GM12801 (cell line): ENCODE measurements at regions not wholly inside any gene's neighbourhood (a gene's known extent, or its start where the extent isn't known, plus 50 kb on each side); places are given as distances from the start of the nearest gene placed in this dataset.

Experiments used
- TF ChIP-seq, protein P1 (sequence below): IDR thresholded peaks from one replicate; pipeline ENCODE4 v1.5.1; 2011; ENCODE audit warnings: control low read depth; ENCODE audit not compliant: insufficient read length; ENCODE audit errors: extremely low read depth

DNA sequence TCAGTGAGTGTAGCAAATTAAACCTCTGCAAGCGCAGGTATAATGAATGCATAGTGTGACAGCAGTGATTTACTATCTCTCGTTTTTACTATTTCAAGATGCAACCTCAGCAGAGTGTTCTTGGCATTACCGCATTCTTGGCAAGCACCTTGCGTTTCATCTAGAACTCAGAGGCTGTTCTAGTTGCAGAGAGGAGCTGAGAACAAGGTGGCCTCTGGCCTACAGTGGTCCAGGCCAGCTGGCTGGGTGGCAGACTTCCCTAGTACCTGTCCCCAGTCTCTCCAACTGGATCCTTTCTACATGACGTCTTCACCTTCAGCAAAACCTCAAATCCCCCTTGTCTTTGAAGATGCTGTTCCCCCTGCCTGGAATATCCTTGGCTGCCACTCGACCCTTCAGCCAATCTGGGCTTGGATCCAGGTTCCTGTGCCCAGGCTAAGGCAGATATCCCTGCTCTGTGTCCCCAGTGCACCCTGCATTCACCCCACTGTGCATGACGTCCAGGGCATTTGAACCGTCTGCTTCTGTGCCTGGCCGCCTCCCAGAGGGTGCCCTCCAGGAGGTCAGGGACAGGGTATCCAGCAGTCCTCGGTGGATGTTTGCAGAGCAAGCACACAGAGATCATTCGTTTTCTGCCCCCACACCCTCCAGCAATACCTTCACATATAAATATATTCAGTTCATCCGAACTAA is 120.4 kb upstream of the CPEB4 start:
- TF ChIP-seq, protein P1, sequence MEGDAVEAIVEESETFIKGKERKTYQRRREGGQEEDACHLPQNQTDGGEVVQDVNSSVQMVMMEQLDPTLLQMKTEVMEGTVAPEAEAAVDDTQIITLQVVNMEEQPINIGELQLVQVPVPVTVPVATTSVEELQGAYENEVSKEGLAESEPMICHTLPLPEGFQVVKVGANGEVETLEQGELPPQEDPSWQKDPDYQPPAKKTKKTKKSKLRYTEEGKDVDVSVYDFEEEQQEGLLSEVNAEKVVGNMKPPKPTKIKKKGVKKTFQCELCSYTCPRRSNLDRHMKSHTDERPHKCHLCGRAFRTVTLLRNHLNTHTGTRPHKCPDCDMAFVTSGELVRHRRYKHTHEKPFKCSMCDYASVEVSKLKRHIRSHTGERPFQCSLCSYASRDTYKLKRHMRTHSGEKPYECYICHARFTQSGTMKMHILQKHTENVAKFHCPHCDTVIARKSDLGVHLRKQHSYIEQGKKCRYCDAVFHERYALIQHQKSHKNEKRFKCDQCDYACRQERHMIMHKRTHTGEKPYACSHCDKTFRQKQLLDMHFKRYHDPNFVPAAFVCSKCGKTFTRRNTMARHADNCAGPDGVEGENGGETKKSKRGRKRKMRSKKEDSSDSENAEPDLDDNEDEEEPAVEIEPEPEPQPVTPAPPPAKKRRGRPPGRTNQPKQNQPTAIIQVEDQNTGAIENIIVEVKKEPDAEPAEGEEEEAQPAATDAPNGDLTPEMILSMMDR: no peak

DNA sequence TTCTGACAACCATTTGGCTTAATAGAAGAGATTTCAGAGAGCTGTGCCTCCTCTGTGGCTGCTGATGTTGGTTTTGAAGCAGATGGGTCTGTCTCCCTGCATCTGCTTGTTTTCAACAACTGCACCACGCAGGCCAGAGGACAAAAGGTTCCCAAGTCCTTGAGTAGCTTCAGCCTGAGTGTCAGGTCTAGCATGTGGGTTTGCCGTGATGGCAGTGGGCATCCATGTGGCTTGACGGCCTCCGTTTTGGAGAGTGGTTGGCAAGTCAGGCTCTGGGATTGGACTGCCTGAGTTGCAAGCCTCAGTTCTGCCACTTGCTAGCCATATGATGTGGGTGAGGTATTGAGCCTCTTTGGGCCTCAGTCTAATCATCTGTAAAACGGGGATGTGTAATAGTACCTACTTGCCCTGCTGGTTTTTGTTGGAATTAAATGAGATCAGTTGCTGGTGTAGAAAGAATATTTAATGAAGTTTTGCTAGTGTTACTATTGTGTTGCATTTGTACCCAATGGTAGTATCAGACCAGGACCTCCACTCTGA is 119.8 kb upstream of the CPEB4 start:
- TF ChIP-seq, protein P1: no peak

DNA sequence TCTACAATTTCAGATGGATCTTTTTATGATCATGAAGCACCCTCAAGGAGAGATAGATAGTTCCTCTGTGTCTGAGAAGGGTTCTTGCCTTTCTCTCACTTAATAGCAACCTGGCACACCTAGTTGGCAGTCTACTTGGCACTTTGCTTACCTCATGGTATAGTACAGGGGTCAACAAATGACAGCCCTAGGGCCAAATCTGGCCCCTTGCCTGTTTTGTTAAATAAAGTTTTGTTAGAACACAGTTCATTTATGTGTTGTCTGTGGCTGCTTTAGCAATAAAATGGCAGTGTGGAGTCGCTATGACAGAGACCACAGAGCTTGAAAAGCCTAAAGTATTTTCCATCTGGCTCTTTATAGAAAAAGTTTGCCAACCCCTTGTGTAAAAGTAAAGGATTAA is 119.3 kb upstream of the CPEB4 start:
- TF ChIP-seq, protein P1: no peak

DNA sequence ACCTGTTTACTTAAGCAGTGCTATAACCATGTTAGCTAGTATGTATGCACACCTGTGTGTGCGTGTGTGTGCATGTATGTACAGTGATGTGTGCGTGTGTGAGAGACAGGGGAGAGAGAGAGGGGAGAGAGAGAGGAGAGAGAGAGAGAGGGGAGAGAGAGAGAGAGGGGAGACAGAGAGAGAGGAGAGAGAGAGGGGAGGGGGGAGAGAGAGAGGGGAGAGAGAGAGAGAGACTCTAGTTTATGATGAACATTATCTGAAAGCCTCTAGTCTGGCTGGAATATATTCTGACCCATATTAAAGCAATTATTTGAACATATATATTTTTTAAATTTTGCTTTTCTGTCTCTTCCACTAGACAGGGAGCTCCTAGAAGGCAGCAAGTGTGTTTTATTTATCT is 117.5 kb upstream of the CPEB4 start:
- TF ChIP-seq, protein P1: no peak

DNA sequence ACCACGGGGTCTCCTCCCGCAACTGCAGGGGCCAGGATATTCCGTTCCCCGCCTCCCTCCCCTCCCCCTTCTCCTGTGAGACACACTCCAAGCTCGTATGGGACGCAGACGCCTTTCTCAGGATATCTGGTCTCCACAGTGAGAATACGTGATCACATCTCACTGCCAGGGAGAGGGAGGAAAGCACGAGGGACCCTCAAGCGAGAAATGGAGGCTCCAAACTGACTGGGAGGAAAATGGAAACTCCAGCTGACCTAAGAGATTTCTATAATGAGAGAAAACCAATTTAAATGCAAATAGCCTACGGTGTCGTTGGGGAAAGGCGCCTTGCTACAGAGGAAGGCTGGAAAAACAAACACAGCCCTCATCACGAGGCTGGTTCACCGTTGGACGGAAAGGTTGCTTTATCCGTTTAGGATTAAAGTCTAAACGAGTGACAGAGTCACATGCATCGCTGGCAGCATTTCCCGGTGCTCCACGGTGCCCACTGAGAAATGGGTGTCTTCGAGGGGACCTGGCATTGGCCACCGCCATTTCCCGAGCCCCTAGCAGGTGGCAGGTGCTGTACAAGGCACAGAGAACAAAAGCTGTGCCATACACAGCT is 116.9 kb upstream of the CPEB4 start:
- TF ChIP-seq, protein P1: no peak

DNA sequence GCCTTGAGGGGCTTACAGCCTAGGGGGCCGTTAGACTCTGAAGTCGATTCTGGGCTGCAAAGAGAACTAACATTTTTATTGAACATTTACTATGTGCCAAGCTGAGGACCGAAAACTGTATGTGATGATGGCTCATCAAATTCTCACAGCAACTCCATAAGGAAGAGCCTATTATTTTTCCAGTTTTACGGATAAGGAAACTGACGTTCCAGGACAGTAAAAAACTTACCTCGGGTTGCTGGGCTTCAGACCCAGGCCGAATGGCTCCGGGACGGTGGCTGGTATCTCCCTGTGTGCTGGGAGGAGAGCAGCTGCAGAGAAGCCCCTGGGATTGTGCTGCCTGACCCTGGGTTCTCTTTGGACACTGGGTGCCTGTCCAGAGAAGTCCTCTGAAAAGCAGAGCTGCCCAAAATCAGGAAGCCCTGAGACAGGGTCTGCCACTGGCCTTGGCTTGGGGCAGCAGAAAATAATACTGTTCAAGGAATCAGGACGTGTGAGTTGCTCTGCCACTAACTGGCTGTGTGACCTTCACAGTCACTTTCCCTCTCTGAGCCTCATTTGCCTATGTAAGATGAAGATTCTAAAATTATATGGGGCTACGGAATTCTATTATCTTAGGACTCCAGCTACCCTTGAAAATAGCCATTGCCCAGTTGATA is 116.3 kb upstream of the CPEB4 start:
- TF ChIP-seq, protein P1: no peak

DNA sequence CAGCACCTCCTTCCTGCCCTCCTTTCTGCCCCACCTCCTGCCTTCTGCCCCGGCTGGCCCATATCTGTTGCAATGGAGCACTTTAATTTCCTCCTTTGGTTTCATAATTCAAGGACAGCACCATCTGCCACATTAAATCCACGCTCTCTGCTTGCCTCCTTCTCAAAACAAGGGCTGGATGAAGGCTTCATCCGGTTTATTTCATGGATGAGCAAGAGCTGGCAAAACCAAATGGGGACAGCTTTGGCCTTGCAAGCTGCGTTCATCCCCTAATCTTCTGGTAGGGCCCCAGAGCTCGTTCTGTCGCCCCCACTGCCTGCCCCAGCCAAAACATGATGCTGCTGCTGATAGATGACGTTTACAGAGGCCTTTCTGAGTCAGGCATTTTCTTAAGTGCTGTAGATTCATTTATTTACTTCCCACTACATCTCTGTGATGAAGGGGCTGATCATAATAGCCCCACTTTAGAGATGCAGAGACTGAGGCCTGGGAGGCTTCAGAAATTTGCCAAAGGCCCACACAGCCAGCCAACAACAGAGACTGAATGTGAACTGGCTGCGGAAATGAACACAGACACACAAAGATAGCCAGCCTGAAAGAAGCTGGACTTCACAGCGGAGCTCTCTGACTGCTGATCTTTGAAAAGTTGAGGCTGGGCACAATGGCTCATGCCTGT is 115.6 kb upstream of the CPEB4 start:
- TF ChIP-seq, protein P1: no peak
